ENCODE measurements at regions not wholly inside any gene's neighbourhood (a gene's known extent, or its start where the extent isn't known, plus 50 kb on each side); places are given as distances from the start of the nearest gene placed in this dataset.

DNA sequence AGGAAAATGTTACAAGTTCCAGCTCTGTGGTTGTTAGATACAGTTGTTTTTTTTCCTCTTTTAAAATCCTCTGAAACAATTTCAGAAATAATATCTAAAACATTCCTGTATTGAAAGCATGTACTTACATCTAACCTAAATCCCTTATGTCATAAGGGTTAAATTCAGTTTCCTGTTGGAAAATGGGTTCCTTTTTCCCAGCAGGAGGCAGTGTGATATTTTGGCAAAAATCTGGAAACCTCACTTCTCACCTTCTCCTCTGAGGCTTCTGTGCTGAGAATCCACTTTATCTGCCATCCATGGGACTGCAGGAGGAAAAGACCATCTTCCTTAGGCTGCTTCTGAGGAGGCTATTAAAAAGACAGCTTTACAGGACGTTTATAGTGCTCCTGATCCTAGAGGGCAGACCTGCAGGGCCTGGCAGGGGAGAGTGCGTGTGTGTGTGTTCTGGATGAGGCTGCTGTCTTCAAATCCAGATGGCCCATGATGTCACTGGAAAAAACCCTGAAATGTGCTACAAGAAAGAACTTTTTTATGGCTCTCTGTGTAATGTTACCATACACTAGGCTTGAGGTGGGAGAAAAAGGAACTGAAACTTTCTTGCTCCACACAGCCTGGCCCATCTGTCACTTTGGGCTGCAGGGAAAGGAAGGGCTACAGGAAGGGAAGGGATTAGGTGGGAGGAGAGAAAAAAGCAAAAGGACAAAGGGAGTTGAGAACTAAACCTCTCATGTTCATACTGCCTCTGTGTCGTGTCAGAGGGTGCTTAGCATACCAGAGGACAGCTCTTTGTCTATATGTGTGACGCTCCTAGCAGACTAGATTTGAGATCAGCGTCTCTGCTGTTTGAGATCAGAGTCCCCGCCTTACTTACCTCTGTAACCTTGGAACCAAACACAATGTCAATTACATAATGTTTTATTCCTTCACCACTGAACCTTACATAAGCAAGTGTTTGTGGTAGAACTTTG, 379.2 kb upstream of the SPAG17 start:
- no peak overlapping the region for H3K27ac ChIP-seq (ENCODE audit: low read depth in 1 of 2, low read length in 2 of 2)
- Mint-ChIP-seq H3K27me3 (no peaks in the 10 kb centered on the region), H3K27ac (no peak overlapping the region), H3K4me1 (ENCODE audit: low read depth) (no peaks in the 10 kb centered on the region), H3K4me3 (no peak overlapping the region), H3K9me3 (no peaks in the 10 kb centered on the region), H3K36me3 (ENCODE audit: low read depth) (no peaks in the 10 kb centered on the region)
- DNase-seq (no peak), ATAC-seq (ENCODE audit: poor library complexity) (no peak)
- ChIA-PET CTCF (no interaction called here), POLR2A (no interaction called here)
- H3K4me3 ChIP-seq (ENCODE audit: low read length): no peak overlapping the region
- H3K9me3 ChIP-seq (ENCODE audit: control insufficient read depth in 1 of 2, insufficient read depth in 1 of 2, low read length in 2 of 2): no peaks in the 10 kb centered on the region
- no peaks in the 10 kb centered on the region for H3K4me1 ChIP-seq (ENCODE audit: insufficient read depth, low read length)
- intact Hi-C loops (cut with DNase I, micrococcal nuclease): no loop called here
- no peaks in the 10 kb centered on the region for H3K36me3 ChIP-seq (ENCODE audit: insufficient read depth, low read length)
- no peak for TF ChIP-seq CTCF (IDR thresholded peaks at IDR 0.05)
- H3K27me3 ChIP-seq (ENCODE audit: control insufficient read depth in 1 of 2, insufficient read depth in 2 of 2, low read length in 2 of 2): no peaks in the 10 kb centered on the region

GRCh38 chr1:118558933-118559332, 373.9 kb upstream of the SPAG17 start:
- ChIA-PET CTCF (no interaction called here), POLR2A (no interaction called here)
- Histone ChIP-seq H3K9me3 (ENCODE audit: control insufficient read depth in 1 of 2, insufficient read depth in 1 of 2, low read length in 2 of 2) (peaks cover 0 to 3% of the 10 kb centered on the region in 2 experiments), H3K27me3 (ENCODE audit: control insufficient read depth in 1 of 2, insufficient read depth in 2 of 2, low read length in 2 of 2) (no peaks in the 10 kb centered on the region), H3K36me3 (ENCODE audit: insufficient read depth, low read length) (no peaks in the 10 kb centered on the region), H3K4me3 (ENCODE audit: low read length) (no peak overlapping the region), H3K4me1 (ENCODE audit: insufficient read depth, low read length) (no peaks in the 10 kb centered on the region), H3K27ac (ENCODE audit: low read depth in 1 of 2, low read length in 2 of 2) (no peak overlapping the region)
- Mint-ChIP-seq H3K27ac (no peak overlapping the region), H3K36me3 (ENCODE audit: low read depth) (no peaks in the 10 kb centered on the region), H3K4me1 (ENCODE audit: low read depth) (no peaks in the 10 kb centered on the region), H3K27me3 (no peaks in the 10 kb centered on the region), H3K4me3 (no peak overlapping the region), H3K9me3 (peaks cover 13% of the 10 kb centered on the region)
- intact Hi-C loops (cut with DNase I, micrococcal nuclease): loop anchor here in 1 of 2 experiments (5.0 kb wide), 1 partner anchor 52 kb away; no protein-coding TSS in a partner anchor
- TF ChIP-seq CTCF (IDR thresholded peaks at IDR 0.05): no peak
- no peak for DNase-seq
- ATAC-seq (ENCODE audit: poor library complexity): no peak

DNA sequence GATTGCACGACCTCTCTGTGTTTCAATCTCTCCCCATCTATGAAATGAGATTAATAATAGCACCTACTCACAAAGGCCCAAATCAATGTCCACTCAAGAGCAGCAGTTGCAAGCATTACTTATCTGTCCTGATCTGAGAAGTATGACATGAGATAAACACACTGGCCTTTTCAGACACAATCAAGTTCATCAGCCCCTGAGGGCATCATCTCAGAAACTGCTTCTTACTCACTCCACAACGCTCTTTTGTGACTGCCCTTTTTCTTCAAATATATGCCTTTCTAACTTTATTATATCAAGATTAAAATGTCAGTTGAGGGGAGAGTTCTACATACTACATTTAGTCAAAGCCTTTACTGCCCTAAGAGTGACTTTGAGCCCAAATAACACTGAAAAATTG, 371.9 kb upstream of the SPAG17 start:
- no peaks in the 10 kb centered on the region for H3K36me3 ChIP-seq (ENCODE audit: insufficient read depth, low read length)
- POLR2A ChIA-PET: no interaction called here
- Mint-ChIP-seq H3K27me3 (no peaks in the 10 kb centered on the region), H3K27ac (no peak overlapping the region), H3K4me3 (no peak overlapping the region), H3K36me3 (ENCODE audit: low read depth) (no peaks in the 10 kb centered on the region), H3K9me3 (peaks cover 18% of the 10 kb centered on the region), H3K4me1 (ENCODE audit: low read depth) (no peaks in the 10 kb centered on the region)
- DNase-seq (no peak), ATAC-seq (ENCODE audit: poor library complexity) (no peak)
- H3K27me3 ChIP-seq (ENCODE audit: control insufficient read depth in 1 of 2, insufficient read depth in 2 of 2, low read length in 2 of 2): no peaks in the 10 kb centered on the region
- no peaks in the 10 kb centered on the region for H3K4me1 ChIP-seq (ENCODE audit: insufficient read depth, low read length)
- CTCF ChIA-PET: interaction anchor here (0.9 kb wide), 1 partner anchor 8 kb away, joined by 4 read pairs; no protein-coding TSS in a partner anchor
- no peak overlapping the region for H3K4me3 ChIP-seq (ENCODE audit: low read length)
- no peak overlapping the region for H3K27ac ChIP-seq (ENCODE audit: low read depth in 1 of 2, low read length in 2 of 2)
- TF ChIP-seq CTCF (IDR thresholded peaks at IDR 0.05): no peak
- intact Hi-C loops (cut with DNase I, micrococcal nuclease): loop anchor here in 1 of 2 experiments (5.0 kb wide), 1 partner anchor 50 kb away; no protein-coding TSS in a partner anchor
- peaks cover 0 to 3% of the 10 kb centered on the region in 2 experiments for H3K9me3 ChIP-seq (ENCODE audit: control insufficient read depth in 1 of 2, insufficient read depth in 1 of 2, low read length in 2 of 2)
